Cardiac fibroblast (primary cell): ENCODE measurements at regions not wholly inside any gene's neighbourhood (a gene's known extent, or its start where the extent isn't known, plus 50 kb on each side); places are given as distances from the start of the nearest gene placed in this dataset.
A peak's percentile ranks its signal among the peaks of the same experiment; 100 is the strongest.
"Not testable (repeated sequence)": the region's sequence is repeated elsewhere in the genome, so short reads cannot be mapped to it uniquely, and the experiment has no call there.

ENCODE experiments used
- DNase-seq, 2 donors: peaks; one replicate each; pipeline versions ENCODE4 v3.0.0 to v3.0.0-alpha.2; 2010; ENCODE audit warnings: low read depth in 2 of 2
- H3K4me3 ChIP-seq, 2 donors: replicated peaks in 1 of 2; 1 replicate in 1 of 2; 2 replicates in 1 of 2; pipeline ENCODE4 v1.5.1; 2011; ENCODE audit warnings: low read depth in 2 of 2, low read length in 2 of 2, mild to moderate bottlenecking in 2 of 2, moderate library complexity in 1 of 2
- TF ChIP-seq, protein P1 (sequence below): IDR thresholded peaks from one replicate; pipeline ENCODE4 v1.5.1; 2011; ENCODE audit warnings: low read depth, mild to moderate bottlenecking, low read length, inconsistent platforms

GRCh38 chr10:37067576-37067975, 57.8 kb upstream of the ANKRD30A start:
- DNase-seq, result peak in 1 of 2 donors; percentile 1
- TF ChIP-seq, protein P1, sequence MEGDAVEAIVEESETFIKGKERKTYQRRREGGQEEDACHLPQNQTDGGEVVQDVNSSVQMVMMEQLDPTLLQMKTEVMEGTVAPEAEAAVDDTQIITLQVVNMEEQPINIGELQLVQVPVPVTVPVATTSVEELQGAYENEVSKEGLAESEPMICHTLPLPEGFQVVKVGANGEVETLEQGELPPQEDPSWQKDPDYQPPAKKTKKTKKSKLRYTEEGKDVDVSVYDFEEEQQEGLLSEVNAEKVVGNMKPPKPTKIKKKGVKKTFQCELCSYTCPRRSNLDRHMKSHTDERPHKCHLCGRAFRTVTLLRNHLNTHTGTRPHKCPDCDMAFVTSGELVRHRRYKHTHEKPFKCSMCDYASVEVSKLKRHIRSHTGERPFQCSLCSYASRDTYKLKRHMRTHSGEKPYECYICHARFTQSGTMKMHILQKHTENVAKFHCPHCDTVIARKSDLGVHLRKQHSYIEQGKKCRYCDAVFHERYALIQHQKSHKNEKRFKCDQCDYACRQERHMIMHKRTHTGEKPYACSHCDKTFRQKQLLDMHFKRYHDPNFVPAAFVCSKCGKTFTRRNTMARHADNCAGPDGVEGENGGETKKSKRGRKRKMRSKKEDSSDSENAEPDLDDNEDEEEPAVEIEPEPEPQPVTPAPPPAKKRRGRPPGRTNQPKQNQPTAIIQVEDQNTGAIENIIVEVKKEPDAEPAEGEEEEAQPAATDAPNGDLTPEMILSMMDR, result no peak
- H3K4me3 ChIP-seq, result no peak overlapping the region

GRCh38 chr10:37062296-37062695, 63.1 kb upstream of the ANKRD30A start:
- H3K4me3 ChIP-seq, DNase-seq: not testable (repeated sequence)

DNA sequence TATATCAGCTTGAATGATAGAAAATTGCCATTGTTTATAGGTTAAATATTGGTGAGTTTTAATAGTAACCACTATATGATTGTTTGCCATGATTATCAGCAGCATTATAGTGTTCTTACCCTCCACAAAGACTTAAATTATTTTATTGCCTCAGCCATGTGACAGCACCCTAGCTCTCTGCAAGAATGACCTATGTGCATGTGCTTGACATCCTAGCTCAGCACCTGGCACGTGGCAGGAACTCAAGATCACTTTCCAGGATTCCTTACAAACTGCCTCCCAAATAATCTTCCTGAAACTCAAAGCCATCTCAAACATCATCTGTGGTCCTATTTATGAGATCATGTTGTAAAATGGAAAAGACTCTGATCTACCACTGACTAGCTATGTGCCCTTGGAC, 68.1 kb upstream of the ANKRD30A start:
- no peak for DNase-seq
- TF ChIP-seq, protein P1, result no peak
- no peak overlapping the region for H3K4me3 ChIP-seq

- no peak overlapping the region for H3K4me3 ChIP-seq
- no peak for DNase-seq
- TF ChIP-seq, protein P1, result no peak
Measured at GRCh38 chr10:37053476-37053875, 71.9 kb upstream of the ANKRD30A start.

DNA sequence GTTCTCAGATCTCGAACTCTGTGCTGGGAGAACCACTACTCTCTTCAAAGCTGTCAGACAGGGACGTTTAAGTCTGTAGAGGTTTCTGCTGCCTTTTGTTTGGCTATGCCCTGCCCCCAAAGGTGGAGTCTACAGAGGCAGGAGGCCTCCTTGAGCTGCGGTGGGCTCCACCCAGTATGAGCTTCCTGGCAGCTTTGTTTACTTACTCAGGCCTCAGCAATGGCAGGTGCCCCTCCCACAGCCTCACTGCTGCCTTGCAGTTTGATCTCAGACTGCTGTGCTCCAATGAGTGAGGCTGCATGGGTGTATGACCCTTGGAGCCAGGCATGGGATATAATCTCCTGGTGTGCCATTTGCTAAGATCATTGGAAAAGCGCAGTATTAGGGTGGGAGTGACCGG, 75.4 kb upstream of the ANKRD30A start:
- H3K4me3 ChIP-seq, DNase-seq: not testable (repeated sequence)

- H3K4me3 ChIP-seq, DNase-seq: not testable (repeated sequence)
Measured at GRCh38 chr10:37044319-37044718, 81.1 kb upstream of the ANKRD30A start.

GRCh38 chr10:37035853-37036252, 89.5 kb upstream of the ANKRD30A start:
- TF ChIP-seq, protein P1, result no peak
- no peak for DNase-seq
- no peak overlapping the region for H3K4me3 ChIP-seq

GRCh38 chr10:37015498-37015897, 109.9 kb upstream of the ANKRD30A start:
- TF ChIP-seq, protein P1, result no peak

GRCh38 chr10:37010741-37011140, 114.7 kb upstream of the ANKRD30A start:
- H3K4me3 ChIP-seq, result no peak overlapping the region
- no peak for DNase-seq
- TF ChIP-seq, protein P1, result no peak

More at GRCh38 chr10:37015498-37015897, 109.9 kb upstream of the ANKRD30A start:
- no peak overlapping the region for H3K4me3 ChIP-seq
- DNase-seq, result no peak

DNA sequence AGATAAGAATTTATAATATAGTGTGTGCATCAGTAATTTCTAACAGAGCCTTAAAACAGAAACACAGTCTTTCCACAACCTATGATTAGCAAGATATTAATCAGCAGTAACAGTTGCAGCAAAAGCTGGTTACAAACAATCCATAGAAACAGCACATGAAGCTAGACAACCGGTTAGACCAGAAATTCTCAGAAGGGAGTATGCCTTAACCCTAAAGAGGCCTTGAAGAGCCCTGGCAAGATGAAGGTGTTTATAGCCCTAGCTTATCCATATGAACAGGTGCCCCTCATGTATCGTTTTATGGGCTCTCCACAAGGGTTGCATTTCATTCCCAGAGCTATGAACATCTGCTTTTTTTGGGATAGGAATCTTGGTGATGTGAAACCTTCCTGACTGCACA, 117.1 kb upstream of the ANKRD30A start:
- DNase-seq, H3K4me3 ChIP-seq: not testable (repeated sequence)
